ENCODE measurements at regions not wholly inside any gene's neighbourhood (a gene's known extent, or its start where the extent isn't known, plus 50 kb on each side); places are given as distances from the start of the nearest gene placed in this dataset.

DNA sequence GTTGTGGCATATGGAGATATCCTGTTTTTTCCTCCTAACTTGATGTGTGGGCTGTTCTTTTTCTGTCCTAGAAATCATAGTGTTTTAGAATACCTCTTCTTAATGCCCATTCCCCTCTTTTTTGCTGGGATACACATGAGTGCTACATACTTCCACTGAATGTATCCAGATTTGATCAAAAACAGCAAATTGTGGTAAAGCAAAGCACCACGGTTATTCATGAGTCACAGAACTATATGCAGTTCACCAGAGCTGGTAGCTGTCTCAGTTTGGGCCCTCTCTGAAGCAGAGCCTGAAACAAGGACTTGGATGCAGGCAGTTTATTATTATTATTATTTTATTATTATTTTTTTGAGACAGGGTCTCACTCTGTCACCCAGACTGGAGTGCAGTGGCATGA lies 69.9 kb upstream of the CTLA4 start:
- intact Hi-C loops (cut with micrococcal nuclease; ENCODE audit: unreplicated experiment) (no loop called here), in situ Hi-C loops (cut with HindIII; ENCODE audit: low pct_unique_long_range_greater_than_20kb, low sequenced_read_pairs) (no loop called here)
- no peaks in the 10 kb centered on the region for H3K36me3 ChIP-seq (ENCODE audit: control insufficient read depth, insufficient read depth, low read length)
- BruUV-seq (replicated peaks) = no TSS peak
- no peak for TF ChIP-seq SIN3A (IDR thresholded peaks at IDR 0.05; ENCODE audit: borderline replicate concordance, insufficient read depth, low read depth, low read length)
- TF ChIP-seq TCF7L2 (IDR thresholded peaks at IDR 0.05; ENCODE audit: low read depth, low read length) = no peak
- no peak for TF ChIP-seq CTCF (IDR thresholded peaks at IDR 0.05)
- no peak for TF ChIP-seq POLR2AphosphoS5 (IDR thresholded peaks at IDR 0.05; ENCODE audit: low read depth, low read length)
- TF ChIP-seq, protein P1, sequence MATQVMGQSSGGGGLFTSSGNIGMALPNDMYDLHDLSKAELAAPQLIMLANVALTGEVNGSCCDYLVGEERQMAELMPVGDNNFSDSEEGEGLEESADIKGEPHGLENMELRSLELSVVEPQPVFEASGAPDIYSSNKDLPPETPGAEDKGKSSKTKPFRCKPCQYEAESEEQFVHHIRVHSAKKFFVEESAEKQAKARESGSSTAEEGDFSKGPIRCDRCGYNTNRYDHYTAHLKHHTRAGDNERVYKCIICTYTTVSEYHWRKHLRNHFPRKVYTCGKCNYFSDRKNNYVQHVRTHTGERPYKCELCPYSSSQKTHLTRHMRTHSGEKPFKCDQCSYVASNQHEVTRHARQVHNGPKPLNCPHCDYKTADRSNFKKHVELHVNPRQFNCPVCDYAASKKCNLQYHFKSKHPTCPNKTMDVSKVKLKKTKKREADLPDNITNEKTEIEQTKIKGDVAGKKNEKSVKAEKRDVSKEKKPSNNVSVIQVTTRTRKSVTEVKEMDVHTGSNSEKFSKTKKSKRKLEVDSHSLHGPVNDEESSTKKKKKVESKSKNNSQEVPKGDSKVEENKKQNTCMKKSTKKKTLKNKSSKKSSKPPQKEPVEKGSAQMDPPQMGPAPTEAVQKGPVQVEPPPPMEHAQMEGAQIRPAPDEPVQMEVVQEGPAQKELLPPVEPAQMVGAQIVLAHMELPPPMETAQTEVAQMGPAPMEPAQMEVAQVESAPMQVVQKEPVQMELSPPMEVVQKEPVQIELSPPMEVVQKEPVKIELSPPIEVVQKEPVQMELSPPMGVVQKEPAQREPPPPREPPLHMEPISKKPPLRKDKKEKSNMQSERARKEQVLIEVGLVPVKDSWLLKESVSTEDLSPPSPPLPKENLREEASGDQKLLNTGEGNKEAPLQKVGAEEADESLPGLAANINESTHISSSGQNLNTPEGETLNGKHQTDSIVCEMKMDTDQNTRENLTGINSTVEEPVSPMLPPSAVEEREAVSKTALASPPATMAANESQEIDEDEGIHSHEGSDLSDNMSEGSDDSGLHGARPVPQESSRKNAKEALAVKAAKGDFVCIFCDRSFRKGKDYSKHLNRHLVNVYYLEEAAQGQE (IDR thresholded peaks at IDR 0.05; ENCODE audit: insufficient read depth in 1 of 2, low read depth in 2 of 2, low read length in 1 of 2) = no peak
- H3K4me1 ChIP-seq (ENCODE audit: control insufficient read depth, insufficient read depth, low read length) = no peaks in the 10 kb centered on the region
- H3K27me3 ChIP-seq (ENCODE audit: control insufficient read depth, insufficient read depth, low read length) = no peaks in the 10 kb centered on the region
- ATAC-seq = no peak
- H3K27ac ChIP-seq (ENCODE audit: low read length) = no peak overlapping the region
- ChIA-PET CTCF (no interaction called here), POLR2A (no interaction called here)
- H3K9me3 ChIP-seq (ENCODE audit: control insufficient read depth, insufficient read depth, low read depth, low read length) = no peaks in the 10 kb centered on the region
- no peak overlapping the region for H3K4me3 ChIP-seq (ENCODE audit: low read depth in 2 of 2, low read length in 2 of 2)
- no peak for DNase-seq (ENCODE audit: low read depth, low spot score)

DNA sequence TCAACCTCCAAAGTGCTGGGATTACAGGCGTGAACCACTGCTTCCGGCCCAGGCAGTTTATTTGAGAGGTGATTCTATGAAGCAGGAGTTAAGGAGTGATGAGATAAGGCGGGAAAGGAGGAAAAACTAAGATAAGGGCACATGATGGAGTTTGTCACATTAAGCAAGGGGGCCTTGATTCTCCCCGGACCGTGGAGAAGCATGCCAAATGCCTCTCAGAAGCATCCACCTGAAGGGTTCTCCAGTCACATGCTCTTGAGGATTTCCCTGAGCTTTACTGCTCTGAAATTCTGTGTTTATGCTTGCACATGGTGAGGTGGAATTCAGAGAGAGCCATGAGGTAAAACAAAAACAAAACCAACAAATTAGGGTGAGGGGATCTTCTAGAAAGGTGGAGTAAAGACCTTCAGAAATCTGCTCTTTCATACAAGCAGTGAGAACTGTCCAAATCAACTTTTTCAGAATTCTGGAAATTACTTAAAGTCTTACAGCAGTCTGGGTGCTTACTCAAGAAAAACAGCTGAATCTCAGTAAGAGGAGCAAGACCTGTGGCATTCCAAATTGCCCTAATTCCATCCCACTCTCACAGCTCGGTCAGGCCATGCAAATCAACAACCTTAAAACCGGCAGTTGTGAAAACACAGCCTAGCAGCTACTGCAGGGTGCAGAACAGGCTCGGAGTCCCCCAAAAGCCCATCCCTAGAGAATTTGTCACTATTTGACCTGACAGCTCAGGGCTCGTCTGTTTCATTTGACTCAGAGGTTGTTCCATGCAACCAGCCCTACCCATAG lies 69.1 kb upstream of the CTLA4 start:
- POLR2A ChIA-PET = no interaction called here
- ATAC-seq (no peak), DNase-seq (ENCODE audit: low read depth, low spot score) (no peak)
- Histone ChIP-seq H3K4me3 (ENCODE audit: low read depth in 2 of 2, low read length in 2 of 2) (no peak overlapping the region), H3K27ac (ENCODE audit: low read length) (no peak overlapping the region), H3K9me3 (ENCODE audit: control insufficient read depth, insufficient read depth, low read depth, low read length) (no peaks in the 10 kb centered on the region), H3K4me1 (ENCODE audit: control insufficient read depth, insufficient read depth, low read length) (no peaks in the 10 kb centered on the region), H3K27me3 (ENCODE audit: control insufficient read depth, insufficient read depth, low read length) (no peaks in the 10 kb centered on the region), H3K36me3 (ENCODE audit: control insufficient read depth, insufficient read depth, low read length) (no peaks in the 10 kb centered on the region)
- CTCF ChIA-PET = no interaction called here
- in situ Hi-C loops (cut with HindIII; ENCODE audit: low pct_unique_long_range_greater_than_20kb, low sequenced_read_pairs) (no loop called here), intact Hi-C loops (cut with micrococcal nuclease; ENCODE audit: unreplicated experiment) (no loop called here)
- TF ChIP-seq TCF7L2 (IDR thresholded peaks at IDR 0.05; ENCODE audit: low read depth, low read length) = no peak
- TF ChIP-seq POLR2AphosphoS5 (IDR thresholded peaks at IDR 0.05; ENCODE audit: low read depth, low read length) = no peak
- TF ChIP-seq SIN3A (IDR thresholded peaks at IDR 0.05; ENCODE audit: borderline replicate concordance, insufficient read depth, low read depth, low read length) = no peak
- no peak for TF ChIP-seq CTCF (IDR thresholded peaks at IDR 0.05)
- TF ChIP-seq, protein P1 (IDR thresholded peaks at IDR 0.05; ENCODE audit: insufficient read depth in 1 of 2, low read depth in 2 of 2, low read length in 1 of 2) = no peak
- BruUV-seq (replicated peaks) = no TSS peak

All from Panc1 (cell line).